ENCODE measurements at regions not wholly inside any gene's neighbourhood (a gene's known extent, or its start where the extent isn't known, plus 50 kb on each side); places are given as distances from the start of the nearest gene placed in this dataset.

DNA sequence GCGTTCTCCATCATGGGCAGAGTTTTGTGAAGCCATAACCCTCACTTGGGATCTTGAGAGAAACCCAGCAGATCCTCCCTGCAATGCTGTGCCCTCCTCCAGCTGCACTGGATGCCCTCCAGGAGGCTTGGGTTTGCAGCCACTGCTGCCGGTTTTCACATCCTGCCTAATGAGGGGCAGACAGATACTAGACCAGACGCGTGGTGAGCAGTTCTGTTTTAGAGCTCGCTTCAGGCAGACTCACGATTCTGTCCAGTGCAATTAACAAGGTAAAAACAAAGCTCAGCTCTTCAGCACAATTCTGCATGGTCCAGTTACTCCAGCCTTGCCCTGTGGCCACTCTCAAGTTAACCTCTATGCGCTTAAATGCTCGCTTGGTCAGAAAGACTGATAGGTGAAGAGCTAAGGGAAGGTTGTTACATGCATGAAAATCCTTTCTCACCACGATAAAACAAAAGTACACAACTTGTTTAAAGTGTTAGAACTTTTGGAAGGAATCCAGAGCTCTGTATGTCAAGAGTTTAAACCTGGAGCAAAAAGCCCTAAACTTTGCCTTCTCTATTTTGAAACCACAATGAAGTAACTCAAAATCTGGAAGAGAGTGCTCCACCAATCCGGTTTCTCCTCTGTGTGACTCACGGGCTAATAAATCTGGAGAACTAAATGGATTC is 292.3 kb upstream of the FAT3 start:
- TF ChIP-seq, protein P1, sequence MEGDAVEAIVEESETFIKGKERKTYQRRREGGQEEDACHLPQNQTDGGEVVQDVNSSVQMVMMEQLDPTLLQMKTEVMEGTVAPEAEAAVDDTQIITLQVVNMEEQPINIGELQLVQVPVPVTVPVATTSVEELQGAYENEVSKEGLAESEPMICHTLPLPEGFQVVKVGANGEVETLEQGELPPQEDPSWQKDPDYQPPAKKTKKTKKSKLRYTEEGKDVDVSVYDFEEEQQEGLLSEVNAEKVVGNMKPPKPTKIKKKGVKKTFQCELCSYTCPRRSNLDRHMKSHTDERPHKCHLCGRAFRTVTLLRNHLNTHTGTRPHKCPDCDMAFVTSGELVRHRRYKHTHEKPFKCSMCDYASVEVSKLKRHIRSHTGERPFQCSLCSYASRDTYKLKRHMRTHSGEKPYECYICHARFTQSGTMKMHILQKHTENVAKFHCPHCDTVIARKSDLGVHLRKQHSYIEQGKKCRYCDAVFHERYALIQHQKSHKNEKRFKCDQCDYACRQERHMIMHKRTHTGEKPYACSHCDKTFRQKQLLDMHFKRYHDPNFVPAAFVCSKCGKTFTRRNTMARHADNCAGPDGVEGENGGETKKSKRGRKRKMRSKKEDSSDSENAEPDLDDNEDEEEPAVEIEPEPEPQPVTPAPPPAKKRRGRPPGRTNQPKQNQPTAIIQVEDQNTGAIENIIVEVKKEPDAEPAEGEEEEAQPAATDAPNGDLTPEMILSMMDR (IDR thresholded peaks at IDR 0.05): no peak
- TF ChIP-seq EP300 (IDR thresholded peaks at IDR 0.05) (no peak), POLR2AphosphoS5 (IDR thresholded peaks at IDR 0.05) (no peak), POLR2A (IDR thresholded peaks at IDR 0.05) (no peak)
